Type B pancreatic cell (in vitro differentiated cells): ENCODE measurements at regions not wholly inside any gene's neighbourhood (a gene's known extent, or its start where the extent isn't known, plus 50 kb on each side); places are given as distances from the start of the nearest gene placed in this dataset.

Experiments used
- DNase-seq: peaks from one replicate; pipeline ENCODE4 v3.0.0; 2021; ENCODE audit warnings: mixed read lengths; ENCODE audit not compliant: unreplicated experiment; ENCODE audit errors: extremely low spot score
- H3K27ac Mint-ChIP-seq: 2 replicates; pipeline ENCODE4 v1.8.0; 2021; ENCODE audit warnings: mild to moderate bottlenecking, mixed read lengths
- H3K27me3 Mint-ChIP-seq: 2 replicates; pipeline ENCODE4 v1.8.0; 2021; ENCODE audit warnings: mixed read lengths
- H3K36me3 Mint-ChIP-seq: 2 replicates; pipeline ENCODE4 v1.8.0; 2021; ENCODE audit warnings: mixed read lengths
- H3K4me1 Mint-ChIP-seq: one replicate; pipeline ENCODE4 v1.8.0; 2021; ENCODE audit warnings: mixed read lengths; ENCODE audit not compliant: unreplicated experiment
- H3K4me3 Mint-ChIP-seq: 2 replicates; pipeline ENCODE4 v1.8.0; 2021; ENCODE audit warnings: mild to moderate bottlenecking, mixed read lengths
- H3K9me3 Mint-ChIP-seq: 2 replicates; pipeline ENCODE4 v1.8.0; 2021; ENCODE audit warnings: mixed read lengths
- TF ChIP-seq, protein P1 (sequence below): fragments of 200-600 bp; sonication (generic); conservative IDR thresholded peaks from 2 replicates; pipeline ENCODE4 v1.5.0; 2021; ENCODE audit warnings: antibody characterized with exemption, mild to moderate bottlenecking

DNA sequence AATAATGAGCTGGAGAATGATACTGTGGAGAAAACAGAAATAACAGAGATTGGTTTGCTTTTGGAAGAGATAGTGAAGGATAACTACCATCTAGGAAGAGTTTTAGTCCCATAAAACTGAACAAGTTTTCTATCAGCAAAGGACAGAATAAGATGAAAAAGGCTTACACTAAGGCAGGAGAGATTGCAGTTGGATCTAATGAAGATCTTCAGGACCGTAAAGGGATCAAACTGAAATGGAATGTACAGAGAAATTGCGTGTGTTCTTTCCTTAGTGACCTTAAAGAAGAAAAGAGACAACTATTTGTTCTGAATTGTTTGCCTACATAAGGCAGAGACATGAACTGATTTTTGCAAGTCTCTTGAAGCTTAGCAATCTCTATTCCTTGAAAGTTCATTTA lies 191.7 kb upstream of the MTPN start:
- peaks cover 2% of the 10 kb centered on the region for H3K9me3 Mint-ChIP-seq
- no peak overlapping the region for H3K4me3 Mint-ChIP-seq

DNA sequence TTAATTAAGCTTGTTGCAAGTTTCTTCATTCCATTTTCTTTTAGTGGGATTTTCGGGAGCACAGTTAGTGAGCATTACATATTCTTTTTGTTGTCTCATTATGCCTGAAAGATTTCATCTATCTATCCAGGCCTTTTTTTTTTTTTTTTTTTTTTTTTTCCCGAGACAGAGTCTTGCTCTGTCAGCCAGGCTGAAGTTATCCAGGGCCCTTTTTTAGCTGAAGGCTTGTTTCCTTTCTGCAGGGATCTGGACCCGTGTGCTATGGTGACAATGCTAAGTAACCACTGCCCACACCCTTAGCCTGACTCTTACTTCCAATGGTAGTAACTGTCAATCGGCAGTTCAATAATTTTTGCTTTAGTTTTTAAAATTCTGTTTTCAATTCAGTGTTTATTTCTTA lies 190.8 kb upstream of the MTPN start:
- Mint-ChIP-seq H3K9me3 (peaks cover 4% of the 10 kb centered on the region), H3K27me3 (no peaks in the 10 kb centered on the region), H3K4me1 (no peaks in the 10 kb centered on the region), H3K27ac (no peak overlapping the region), H3K36me3 (no peaks in the 10 kb centered on the region), H3K4me3 (no peak overlapping the region)
- no peak for DNase-seq
- TF ChIP-seq, protein P1, sequence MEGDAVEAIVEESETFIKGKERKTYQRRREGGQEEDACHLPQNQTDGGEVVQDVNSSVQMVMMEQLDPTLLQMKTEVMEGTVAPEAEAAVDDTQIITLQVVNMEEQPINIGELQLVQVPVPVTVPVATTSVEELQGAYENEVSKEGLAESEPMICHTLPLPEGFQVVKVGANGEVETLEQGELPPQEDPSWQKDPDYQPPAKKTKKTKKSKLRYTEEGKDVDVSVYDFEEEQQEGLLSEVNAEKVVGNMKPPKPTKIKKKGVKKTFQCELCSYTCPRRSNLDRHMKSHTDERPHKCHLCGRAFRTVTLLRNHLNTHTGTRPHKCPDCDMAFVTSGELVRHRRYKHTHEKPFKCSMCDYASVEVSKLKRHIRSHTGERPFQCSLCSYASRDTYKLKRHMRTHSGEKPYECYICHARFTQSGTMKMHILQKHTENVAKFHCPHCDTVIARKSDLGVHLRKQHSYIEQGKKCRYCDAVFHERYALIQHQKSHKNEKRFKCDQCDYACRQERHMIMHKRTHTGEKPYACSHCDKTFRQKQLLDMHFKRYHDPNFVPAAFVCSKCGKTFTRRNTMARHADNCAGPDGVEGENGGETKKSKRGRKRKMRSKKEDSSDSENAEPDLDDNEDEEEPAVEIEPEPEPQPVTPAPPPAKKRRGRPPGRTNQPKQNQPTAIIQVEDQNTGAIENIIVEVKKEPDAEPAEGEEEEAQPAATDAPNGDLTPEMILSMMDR = no peak

More for the DNA sequence above, 191.7 kb upstream of the MTPN start:
- TF ChIP-seq, protein P1 = no peak
- Mint-ChIP-seq H3K27ac (no peak overlapping the region), H3K36me3 (no peaks in the 10 kb centered on the region), H3K4me1 (no peaks in the 10 kb centered on the region), H3K27me3 (no peaks in the 10 kb centered on the region)
- DNase-seq = no peak

DNA sequence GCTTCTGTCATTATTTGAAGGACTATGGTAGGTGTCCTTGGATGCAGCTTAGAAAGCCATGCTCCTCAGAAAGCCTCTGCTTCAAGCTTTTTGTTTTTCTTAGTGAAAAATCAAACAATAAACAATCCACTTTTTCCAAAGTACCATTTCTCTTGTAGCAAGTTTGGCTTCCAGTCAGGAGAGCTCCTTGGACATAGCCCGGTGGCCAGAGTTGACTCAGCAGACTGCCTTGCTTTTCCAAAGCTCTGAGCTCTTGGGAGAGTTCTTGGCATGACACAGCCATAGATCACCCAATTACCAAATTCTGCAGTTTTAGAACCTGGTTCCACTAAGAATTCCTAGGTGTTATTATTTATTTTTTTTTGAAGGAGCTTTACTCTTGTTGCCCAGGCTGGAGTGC lies 189.4 kb upstream of the MTPN start:
- peaks cover 4% of the 10 kb centered on the region for H3K9me3 Mint-ChIP-seq
- no peaks in the 10 kb centered on the region for H3K27me3 Mint-ChIP-seq
- no peak for DNase-seq
- H3K4me1 Mint-ChIP-seq = no peaks in the 10 kb centered on the region
- no peak overlapping the region for H3K4me3 Mint-ChIP-seq
- TF ChIP-seq, protein P1 = no peak
- no peak overlapping the region for H3K27ac Mint-ChIP-seq
- H3K36me3 Mint-ChIP-seq = no peaks in the 10 kb centered on the region

DNA sequence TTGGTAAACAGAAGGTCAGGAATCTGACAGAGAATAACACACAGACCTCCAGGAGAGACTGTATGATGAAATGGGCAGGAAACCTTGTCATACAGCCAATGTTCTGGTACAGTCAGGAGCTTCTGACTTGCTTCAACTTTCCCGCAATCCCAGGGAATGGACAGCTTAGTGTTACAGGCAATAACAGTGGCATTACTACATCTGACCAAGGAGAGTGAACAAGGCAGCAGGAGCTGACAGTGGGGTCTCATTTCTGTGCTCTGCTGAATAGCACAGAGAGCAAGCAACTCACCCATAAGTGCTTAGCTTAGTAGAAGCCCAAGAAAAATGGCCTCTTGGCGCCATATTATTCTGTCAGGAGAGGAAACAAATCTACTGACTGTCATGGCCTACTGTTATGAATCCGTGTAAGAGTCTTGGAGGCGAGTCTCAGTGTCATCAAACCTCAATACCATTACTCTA lies 186.2 kb upstream of the MTPN start:
- Mint-ChIP-seq H3K4me1 (no peaks in the 10 kb centered on the region), H3K9me3 (peaks cover 4% of the 10 kb centered on the region), H3K4me3 (no peak overlapping the region), H3K27ac (no peak overlapping the region), H3K36me3 (no peaks in the 10 kb centered on the region), H3K27me3 (no peaks in the 10 kb centered on the region)
- DNase-seq = no peak
- TF ChIP-seq, protein P1 = no peak

DNA sequence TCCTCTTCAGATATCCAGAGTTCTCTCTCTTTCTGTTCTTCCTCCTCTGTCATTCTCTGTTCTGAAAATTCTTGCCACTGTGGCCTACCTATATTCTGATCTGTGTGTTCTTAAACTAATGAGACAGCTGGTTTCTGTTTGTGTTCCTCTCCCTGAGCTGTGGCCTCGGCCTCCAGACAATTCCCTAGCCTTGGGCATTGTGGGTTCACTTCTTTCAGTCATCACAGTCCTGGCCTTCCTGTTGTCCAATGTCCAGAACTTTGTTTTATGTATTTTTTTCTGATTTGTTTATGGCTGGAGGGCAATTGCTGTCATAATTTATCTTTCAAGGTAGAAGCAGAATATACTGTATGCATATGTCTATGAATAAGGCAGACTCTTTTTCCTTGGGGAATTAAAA lies 173.2 kb upstream of the MTPN start:
- Mint-ChIP-seq H3K27ac (no peak overlapping the region), H3K4me3 (no peak overlapping the region)
- DNase-seq = no peak

More for the DNA sequence above, 173.2 kb upstream of the MTPN start:
- TF ChIP-seq, protein P1 = no peak
- Mint-ChIP-seq H3K27me3 (peaks cover 3% of the 10 kb centered on the region), H3K4me1 (no peaks in the 10 kb centered on the region), H3K36me3 (no peaks in the 10 kb centered on the region), H3K9me3 (no peaks in the 10 kb centered on the region)
